HG02588 (cell line): ENCODE measurements at regions not wholly inside any gene's neighbourhood (a gene's known extent, or its start where the extent isn't known, plus 50 kb on each side); places are given as distances from the start of the nearest gene placed in this dataset.

Experiments
- ATAC-seq: cut with Tn5 transposase; IDR thresholded peaks from one replicate; pipeline ENCODE4 v1.9.1; 2021; ENCODE audit warnings: mild to moderate bottlenecking, moderate library complexity; ENCODE audit not compliant: unreplicated experiment

DNA sequence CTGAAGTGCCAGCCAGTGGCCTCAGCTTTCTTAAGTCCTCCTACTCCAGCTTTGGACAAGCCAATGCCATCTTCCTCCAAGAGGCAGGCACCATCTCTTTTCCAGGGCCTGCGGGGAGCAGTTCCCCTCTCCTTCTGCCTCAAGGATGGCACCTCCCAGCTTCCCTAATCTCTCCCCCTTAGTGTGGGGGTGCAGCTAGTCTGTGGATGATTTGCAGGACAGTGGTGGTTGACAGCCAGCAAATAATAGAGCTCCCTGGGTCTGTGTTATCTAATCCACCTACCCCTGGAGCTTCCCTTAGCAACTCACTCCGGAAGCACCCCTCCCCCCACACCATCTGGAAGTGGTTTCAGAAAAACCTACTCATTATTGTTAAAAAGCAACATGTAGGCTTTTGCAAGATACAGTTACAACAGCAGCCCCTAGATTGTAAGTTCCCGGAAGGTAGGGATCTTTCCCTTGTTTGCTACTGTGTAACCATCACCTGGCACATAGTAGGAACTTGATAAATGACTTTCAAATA is 247.1 kb downstream of the BCOR start:
- ATAC-seq = no peak

GRCh38 chrX:39851745-39852455 is 245.9 kb downstream of the BCOR start:
- no peak for ATAC-seq

DNA sequence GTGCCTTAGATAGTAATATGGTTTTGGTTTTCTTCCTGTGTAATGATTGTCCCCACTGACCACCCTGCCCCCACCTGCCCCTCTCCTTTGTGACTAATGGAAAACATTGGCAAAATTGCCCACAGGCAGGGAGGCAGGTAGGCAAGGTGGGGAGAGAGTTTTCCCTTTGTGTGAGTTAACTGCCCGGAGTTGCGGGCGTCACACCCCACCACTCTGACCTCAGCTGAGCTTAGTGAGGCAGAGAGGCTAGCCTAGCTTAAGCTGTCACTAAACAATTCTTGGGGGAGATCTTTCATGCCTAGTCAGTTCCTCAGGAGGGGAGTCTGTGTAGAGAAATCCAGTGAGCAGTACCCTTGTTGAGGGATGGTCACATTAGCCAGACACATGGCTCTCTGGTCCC is 245.3 kb downstream of the BCOR start:
- no peak for ATAC-seq

DNA sequence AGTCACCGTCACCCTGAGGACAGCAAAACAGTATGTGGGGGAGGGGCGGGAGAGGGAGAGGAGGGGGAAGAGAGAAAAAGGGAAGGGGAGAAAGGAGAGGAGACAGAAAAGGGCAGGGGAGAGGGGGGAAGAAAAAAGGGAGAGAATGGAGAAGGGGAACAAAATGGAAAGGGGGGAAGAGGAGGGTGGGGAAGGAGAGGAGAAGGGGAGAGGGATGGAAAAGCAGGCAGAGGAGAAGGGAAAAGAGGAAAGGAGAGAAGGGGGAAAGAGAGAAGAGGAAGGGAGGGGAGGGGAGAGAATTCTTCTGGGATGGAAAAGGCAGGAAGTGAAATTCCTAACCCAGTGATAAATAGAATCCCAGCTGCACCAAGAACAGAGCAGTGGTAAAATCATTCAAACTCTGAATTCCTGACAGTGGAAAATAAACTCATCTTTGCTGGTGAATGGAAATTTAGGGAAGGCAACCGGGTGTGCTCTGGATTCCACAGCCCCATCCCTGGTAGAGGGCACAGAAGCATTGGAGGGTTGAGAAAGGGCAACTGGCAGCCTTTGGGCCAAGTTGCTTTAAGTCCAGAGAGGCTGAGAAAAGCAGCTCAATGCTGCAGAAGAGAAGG is 244.2 kb downstream of the BCOR start:
- no peak for ATAC-seq

GRCh38 chrX:39854772-39855747 is 242.7 kb downstream of the BCOR start:
- peak; percentile 63 for ATAC-seq

GRCh38 chrX:39855748-39856129 is 242.0 kb downstream of the BCOR start:
- ATAC-seq = peak; percentile 44

DNA sequence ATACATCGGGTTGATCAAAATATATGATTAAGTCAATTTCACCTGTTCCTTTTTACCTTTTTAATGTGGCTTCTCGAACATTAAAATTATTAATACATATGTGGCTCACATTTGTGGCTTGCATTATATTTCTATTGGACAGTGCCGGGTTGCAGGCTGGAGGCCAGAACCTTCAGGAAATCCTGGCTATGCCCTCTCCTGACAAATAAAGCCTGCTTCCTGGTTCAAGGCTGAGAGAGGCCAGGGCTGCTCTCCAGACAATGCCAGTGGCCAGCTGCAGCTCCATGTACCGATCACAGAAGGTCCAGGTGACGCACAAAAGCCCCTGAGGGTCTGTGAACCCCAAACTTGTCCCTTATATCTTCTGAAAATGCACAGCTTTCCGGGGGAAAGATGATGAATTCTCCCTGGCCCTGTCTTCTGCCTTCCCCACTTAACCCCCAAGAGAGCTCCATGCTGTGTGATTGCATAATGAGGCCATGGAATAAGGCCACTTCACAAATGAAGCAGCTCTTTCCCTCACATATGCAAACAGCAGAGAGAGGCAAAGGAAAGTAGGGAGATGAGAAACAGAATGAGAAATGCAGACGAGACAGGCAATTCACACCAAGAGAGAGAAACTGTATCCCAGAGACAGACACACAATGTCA is 241.2 kb downstream of the BCOR start:
- ATAC-seq = no peak

DNA sequence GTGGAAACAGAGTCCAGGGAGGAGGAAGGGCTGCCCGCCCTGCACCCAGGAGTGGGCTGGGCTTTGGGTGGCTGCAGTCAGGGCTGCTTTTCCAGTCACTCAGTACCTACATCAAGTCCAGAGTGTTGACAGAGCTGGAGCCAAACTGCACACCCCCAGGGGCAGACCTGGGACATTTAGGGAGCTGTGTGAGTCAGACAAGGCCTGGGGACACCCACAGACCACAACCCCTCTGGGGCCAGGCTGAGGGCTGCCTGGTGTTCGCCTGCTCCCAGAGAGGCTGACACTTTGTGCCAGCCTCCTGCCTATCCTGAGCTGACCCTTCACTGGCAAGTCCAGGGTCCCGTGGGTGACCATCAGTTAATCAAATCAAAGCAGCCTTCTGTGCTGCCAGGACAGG is 240.0 kb downstream of the BCOR start:
- ATAC-seq = no peak

- peak; percentile 64 for ATAC-seq
Measured at GRCh38 chrX:39859991-39860861, 237.5 kb downstream of the BCOR start.

GRCh38 chrX:39862963-39863362 is 234.8 kb downstream of the BCOR start:
- no peak for ATAC-seq

DNA sequence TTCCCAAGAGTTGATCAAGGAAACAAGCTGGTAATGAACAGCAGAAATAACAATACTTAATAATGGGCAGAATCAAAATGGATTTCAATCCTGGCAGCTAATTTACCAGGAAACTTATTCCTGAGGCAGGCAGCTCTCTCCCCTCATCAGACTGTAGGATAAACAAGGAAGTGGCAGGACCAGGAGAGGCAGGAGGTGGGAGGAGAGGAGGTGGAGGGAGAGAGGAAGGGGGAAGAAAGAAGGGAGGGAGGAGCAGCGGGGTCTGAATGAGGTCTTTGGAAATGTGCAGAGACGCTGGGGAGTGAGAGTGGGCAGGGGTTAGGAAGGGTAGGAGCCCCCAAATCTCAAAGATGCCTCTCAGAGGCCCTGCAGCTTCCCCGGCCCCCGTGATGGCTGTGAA is 231.5 kb downstream of the BCOR start:
- ATAC-seq = no peak

DNA sequence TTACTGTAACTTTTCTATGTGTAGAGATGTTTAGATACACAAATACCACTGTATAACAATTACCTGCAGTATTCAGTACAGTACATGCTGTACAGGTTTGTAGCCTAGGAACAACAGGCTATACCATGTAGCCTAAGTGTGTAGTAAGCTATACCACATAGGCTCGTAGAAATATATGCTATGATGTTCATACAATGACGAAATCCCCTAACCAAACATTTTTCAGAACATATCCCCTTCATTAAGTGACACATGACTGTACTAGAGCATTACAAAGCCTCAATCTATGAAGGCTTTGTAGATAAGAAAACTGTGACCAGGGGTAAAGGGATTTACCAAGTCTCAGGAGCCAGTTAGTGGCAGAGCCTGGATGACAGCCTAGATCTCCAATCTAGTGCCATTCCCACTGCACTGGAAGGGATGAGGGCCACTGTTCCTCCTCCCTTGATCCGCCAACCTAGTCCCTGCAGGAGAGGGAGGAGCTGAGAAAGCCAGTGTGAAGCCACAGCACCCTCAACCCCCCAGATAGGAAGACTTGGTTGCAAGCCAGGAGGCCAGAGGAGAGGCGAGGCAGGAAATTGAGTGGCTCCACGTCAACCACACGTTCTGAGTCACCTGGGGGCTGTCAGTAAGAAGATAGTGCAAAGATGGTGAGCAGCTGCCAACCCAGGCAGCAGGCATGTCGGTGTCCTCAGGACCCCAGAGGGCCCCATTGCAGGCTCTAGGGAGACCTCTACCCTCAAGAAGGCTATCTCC is 227.7 kb downstream of the BCOR start:
- no peak for ATAC-seq

DNA sequence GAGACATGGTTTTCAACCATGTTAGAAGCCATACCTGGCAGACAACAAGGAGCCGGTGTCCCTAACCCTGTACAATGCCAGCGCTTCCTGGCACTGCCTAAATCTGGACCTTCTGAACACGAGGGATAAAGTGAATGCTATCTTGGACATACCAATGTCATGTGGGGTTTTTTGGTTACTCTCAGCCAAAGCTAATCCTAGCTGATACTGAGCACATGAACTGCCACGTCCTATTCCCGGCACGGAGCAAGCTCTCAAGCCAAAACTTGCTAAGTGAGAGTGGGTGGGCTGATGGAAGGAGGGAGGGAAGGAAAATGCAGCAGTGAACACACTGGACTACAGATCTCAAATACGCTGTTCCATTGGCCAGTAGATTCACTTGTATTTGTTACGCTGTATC is 226.1 kb downstream of the BCOR start:
- ATAC-seq = no peak

DNA sequence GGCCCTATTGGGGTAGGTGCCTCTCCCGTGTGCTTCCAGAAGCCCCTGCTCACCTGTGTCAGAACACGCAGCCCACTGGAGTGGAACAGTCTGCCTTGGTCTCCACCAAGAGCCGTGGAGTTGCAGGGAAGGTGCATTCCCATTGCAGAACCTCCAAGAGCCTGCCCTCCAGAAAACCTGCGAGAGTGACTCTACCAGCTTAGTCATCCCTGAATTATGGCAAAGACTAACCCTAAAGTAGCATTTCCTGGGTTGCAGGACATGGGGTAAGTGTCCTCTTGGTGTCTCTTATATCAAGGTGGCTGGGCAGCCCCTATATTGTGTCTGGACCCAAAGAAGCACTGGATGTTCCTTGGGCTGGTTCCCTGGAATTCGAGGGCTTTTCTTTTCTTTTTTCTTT is 224.6 kb downstream of the BCOR start:
- no peak for ATAC-seq

- peak; percentile 88 for ATAC-seq
Measured at GRCh38 chrX:39874202-39874816, 223.4 kb downstream of the BCOR start.

DNA sequence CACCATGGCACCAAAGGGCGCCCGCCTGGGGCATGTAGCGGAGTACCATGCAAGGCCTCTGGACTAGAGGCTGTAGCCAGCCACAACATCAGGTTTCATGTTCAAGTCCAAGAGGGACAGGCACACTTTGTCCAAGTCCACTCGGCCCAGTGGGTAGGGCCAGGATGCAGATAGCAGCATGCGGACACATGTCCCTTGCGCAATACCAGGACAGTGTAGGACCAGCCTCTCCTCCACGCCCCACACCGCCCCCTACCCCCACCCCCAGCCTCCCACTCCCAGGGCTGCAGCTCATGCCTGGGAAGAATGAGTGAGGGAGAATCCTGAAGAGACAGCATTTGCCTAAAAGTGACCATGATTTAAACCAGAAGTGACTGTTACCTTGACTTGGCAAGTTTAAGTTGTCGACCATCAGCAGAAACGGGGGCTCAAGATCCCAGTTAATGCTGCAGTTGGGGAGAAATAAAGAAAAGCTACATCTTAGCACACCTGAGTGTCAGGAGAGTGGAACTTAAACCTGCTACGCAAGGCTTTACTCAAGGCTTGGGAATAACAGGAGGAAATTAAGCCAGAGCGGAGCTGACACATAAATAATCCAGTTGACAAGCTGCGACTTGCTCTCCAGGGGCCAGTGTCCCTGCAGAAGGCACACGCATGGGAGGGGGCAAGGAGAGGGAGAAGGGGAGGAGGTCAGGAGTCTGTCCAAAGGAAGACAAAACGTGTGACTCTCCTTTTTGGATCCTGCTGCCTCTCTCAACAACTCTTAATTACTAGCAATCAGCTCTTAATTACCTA is 221.7 kb downstream of the BCOR start:
- ATAC-seq = no peak

DNA sequence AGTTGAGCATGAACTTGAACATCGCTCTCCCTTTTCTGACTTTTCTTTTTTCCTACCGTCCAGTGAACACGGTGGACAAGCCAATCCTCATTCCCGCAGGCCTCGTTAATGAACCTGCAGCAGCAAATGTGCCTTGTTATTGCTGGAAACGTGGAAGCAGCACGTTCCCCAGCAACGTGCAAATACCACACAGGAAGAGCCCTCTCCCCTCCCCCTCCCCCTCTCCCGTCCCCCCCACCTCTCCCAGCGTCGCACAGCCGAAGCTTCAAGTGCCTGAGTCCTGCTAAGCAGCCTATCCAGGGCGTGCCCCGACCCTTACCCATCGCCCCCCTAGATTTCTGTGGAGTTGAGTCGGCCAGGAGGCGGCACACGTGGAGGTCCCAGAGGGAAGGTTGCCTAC is 219.9 kb downstream of the BCOR start:
- ATAC-seq = no peak

DNA sequence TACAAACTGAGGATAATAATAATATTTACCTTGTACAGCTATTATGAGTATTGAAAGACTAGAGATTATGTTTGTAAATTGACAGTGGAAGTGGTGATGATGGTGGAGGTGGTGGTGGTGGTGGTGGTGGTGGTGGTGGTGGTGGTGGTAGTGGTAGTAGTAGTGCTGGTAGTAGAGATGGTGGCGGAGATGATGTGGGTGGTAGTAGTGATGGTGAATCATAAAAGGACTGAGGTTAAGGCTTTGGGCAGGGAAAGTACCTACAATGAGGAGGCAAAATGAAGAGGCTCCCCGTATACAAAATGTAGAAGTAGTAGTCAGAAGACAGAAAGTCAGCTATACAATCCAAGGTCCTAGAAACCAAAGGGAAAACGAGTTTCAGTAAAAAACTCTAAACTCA is 214.1 kb downstream of the BCOR start:
- ATAC-seq = no peak
